NOMO-1 (cell line): ENCODE measurements at regions not wholly inside any gene's neighbourhood (a gene's known extent, or its start where the extent isn't known, plus 50 kb on each side); places are given as distances from the start of the nearest gene placed in this dataset.

Source experiments
- DNase-seq, 2 experiments: peaks; one replicate each; lab custom pipeline; 2025; ENCODE audit not compliant: unreplicated experiment in 2 of 2; lab: John Stamatoyannopoulos, UW

DNA sequence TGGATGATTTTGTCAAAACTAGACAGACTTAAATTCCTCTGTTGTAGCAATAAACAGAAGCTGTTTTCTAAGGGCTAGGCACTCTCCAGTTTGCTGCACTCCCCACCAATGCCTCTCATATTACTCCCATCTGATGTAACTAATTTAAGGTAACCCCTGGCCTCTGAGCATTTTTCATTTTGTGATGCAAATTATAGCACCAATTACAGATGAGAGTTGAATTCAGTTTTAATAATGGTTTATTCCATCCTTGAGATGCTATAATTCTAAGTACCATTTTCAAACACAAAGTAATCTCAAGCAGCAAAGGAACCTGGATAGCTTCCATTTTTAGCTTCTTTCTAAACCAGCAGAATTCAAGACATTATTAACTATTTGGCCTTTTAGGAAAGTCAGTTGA lies 280.4 kb upstream of the DAB1 start:
- DNase-seq, result no peak

DNA sequence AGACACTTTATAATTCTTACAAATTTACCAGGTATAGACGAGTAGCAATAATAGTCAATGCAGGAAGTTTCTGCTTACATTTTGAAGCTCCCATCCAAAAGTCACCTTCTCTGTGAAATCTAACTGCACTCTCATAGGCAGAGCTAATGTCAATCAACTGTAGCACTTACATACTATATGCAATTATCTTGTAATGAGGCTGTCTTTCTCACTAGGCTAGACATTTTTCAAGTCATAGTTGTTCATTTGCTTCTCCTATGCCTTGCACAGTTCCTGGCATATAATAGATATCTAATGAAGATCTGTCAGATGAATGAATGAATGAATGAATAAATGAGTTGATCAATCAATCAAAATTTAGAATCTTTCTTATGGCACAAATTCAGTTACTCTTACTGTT lies 273.0 kb upstream of the DAB1 start:
- no peak for DNase-seq

DNA sequence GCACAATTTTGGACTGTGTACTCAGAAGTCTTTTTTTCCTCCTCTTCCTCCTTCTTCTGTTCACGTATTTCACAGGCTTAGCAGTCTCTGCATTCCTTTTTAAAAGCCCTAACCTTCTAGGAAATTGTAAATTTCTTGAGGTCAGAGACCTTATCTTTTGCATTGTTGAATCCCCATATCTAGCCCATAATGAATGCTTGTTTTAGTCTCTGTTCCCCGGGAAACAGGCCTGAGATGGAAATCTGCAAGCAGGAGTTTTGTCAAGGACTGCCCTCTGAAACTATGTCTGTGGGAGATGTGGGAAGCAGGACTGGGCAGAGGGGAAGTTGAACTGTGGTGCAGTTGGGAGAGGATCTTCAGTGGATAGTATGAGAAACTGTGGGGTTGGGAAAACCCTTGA lies 272.2 kb upstream of the DAB1 start:
- no peak for DNase-seq

DNA sequence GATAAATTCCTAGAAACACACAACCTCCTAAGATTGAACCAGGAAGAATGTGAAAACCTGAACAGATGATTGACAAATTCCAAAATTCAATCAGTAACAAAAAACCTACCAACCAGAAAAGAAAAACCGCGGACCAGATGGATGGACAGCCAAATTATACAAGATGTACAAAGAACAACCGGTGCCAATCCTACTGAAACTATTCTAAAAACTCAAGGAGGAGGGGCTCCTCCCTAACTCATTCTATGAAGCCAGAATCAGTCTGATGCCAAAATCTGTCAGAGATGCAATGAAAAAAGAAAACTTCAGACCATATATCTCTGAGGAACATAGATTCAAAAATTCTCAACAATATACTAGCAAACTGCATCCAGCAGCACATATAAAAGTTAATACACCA lies 262.4 kb upstream of the DAB1 start:
- no peak for DNase-seq

DNA sequence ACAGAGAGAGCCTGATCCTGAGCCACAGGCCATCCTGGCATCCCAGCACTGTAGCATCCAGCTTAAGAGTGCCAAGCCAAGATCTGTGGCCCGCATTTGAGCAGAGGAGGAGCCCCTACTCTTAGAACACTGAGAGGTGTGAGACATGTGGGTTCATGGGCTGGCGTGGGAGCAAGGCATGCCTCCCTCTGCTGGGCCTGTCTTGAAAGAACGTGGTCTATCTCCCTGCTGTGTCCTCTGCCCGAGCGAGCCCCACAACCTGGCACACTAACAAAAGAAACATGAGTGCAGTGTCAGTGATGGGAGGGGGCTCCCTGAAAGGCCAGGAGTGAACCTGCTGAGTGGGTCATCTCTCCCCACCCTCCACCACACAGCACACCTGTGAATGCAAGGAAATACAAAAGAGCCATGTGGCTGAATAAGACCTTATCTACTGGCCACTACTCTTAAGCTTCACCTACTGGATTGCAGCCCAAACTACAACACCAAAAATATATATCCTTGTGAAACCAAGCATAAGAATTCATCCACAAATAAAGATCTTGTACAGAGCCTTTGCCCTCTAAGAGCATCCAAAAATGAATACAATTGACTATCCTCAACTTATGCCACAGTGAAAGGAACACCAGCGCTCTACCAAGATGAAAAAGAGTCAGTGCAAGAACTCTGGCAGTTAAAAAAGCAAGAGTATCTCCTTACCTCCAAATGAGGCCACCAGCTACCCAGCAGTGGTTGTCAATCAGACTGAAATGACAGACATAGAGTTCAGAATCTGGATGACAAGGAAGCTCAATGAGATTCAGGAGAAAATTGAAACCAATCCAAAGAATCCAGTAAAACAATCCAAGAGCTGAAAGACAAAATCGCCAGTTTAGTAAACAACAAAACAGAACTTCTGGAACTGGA lies 259.4 kb upstream of the DAB1 start:
- DNase-seq, result no peak

DNA sequence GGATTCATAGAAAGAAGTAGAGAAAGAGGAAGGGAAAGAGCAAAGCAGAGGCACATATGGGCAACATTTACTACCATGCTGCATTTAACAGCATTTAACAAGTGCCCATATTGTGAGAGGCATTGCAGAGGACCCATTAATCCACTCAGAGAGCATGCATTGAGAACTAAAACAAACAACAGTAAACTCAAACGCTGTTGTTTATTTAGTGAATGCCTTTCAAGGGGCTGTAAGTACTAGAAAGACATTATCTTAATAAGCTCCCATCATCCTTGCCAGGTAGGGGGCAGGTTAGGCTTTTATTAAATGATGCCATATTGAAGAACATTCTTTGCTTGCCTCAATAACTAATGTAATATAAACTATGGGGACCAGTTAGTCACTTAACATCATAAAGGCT lies 254.3 kb upstream of the DAB1 start:
- no peak for DNase-seq

DNA sequence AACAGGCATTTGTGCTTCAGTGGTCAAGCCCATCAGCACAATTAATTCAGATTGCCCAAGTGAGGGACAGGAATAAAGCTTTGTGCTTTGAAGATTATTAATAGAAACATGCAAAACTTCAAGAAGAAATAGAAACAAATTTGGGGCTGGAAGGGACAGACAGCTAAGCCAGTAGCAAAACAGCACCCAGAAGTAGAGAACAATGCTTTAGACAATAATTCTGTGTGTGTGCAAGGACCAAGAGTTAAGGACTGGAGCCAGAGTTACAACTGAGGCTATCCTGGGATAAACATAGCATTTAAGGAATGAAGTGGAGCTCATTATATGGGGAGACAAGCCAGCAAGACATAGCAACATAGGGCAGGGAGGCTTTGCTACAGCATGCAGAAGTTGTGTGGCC lies 251.9 kb upstream of the DAB1 start:
- DNase-seq, result no peak

DNA sequence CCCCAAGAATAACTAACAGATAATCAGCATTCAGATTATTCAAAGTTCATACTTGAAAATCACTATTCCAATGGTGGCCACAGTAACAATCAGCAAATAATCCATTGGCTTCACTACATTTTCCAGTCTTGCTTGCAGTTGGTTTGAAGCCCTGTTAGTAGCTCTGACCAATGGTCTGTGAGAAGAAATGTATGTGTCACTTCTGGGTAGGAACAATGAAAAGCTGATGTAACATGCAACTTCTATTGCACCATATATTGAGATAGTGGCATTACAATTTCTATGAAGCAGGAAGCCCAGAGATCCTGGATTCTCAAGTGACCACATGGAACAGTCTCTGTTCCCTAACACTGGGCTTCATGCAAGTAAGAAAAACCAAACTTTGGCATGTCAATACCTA lies 250.9 kb upstream of the DAB1 start:
- no peak for DNase-seq

DNA sequence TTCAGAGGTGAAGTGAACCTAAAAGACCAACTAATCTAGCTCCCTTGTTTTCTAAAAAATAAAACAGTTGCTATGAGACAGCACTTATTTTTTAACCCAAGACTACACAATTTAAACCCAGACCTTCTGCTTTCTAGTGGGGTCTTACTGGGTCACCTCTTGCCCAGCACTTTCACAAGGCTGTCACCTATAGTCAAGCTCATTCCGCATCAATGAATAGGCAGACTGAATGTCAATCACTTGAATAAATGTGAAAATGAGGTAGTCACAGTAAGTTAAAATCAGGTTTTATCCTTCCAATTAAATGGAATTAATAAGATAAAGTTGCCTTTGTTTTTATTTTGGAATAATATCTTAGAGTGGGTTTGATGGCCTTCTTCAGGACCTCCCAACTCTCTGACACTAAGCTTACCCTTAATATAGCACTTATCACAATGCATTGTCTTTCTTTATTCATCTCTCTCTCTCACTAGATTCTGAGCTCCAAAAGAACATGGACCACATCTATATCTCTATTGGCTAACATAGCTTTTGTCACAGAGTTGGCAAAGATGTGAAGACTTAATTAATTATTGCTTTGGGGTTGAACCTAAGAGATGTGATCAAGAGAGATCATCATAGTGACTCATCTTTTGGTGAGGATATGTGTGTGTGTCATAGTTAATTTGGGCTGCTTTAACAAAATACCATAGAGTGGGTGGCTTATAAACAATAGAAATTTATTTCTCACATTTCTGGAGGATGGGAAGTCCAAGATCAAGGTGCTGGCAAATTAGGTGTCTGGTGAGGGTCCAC lies 248.7 kb upstream of the DAB1 start:
- no peak for DNase-seq

DNA sequence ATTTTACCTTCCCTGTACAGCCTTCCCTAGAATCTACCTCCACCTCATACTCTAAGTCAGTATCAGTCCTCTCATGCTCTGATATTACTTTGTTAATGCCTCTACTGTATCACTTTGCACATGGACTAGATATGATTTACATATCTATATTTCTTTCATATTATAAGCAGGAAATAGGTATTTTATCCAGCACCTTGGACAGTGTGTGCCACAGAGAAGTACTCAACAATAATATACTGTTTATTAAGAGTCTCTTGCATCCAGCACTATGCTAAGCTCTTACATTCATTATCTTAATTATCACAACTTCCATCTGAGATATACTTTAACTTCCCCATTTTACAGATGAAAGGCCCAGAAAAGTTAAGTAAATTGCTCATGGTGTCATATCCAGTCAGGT lies 247.9 kb upstream of the DAB1 start:
- no peak for DNase-seq

DNA sequence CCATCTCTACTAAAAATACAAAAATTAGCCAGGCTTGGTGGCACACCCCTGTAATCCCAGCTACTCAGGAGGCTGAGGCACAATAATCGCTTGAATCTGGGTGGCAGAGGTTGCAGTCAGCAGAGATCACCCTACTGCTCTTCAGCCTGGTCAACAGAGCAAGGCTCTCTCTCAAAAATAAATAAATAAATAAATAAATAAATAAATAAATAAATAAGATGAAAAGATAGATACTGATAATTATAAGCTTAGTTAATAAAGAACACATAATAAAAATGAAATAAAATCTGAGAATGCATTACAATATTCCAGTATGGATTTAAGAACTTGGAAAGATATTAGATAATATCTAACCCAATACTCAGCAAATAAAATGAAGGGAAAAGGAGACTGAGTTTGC lies 235.9 kb upstream of the DAB1 start:
- DNase-seq, result no peak

DNA sequence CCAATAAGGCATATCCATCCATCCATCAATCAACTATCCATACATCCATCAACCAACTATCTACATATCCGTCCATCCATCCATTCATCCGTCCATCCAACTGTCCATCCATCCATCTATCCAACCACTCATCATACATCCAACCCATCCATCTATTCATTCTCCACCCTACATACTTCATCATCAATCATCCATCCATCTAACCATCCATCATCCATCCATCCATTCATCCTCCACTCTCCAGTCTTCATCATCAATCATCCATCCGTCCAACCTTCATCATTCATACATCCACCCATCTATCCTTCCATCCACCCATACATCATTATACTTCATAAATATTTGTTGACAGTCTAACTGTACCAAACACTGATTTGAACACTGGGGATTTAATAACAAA lies 231.3 kb upstream of the DAB1 start:
- no peak for DNase-seq

DNA sequence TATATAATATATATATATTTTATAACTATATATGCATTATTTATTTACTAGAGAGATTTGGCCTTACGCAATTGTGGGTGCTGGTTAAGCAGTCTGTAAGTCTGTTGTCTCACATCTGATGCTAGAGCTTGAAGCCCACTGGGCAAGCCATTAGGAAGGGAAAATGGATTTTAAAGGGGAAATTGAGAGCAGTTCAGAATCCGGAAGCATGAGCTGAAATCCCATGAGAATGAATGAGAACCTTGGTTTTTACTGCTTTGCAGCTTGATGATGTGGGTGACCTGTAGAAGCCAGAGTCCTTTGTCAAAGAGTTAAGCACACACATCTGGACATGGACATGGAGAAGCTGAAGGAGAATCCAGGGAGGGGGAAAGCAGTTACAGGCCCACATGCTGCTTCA lies 220.8 kb upstream of the DAB1 start:
- no peak for DNase-seq

DNA sequence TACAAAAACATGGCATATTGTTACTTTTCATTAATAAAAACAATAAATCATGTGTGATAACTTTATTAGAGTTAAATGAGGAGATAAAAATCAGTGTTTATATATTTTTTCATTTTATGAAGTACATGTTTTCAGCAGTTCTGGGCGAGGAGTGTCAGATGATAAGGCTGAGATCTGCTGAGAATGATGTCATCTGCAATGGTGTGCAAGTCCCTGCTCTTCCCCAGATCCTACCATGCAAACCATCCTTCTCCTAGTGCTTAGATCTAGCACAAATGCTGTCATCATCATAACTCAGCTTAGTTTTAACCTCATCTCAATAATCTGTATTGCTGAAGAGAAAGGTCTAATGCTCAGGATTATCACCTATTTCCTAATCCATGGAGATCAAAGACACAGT lies 214.4 kb upstream of the DAB1 start:
- DNase-seq, result no peak

DNA sequence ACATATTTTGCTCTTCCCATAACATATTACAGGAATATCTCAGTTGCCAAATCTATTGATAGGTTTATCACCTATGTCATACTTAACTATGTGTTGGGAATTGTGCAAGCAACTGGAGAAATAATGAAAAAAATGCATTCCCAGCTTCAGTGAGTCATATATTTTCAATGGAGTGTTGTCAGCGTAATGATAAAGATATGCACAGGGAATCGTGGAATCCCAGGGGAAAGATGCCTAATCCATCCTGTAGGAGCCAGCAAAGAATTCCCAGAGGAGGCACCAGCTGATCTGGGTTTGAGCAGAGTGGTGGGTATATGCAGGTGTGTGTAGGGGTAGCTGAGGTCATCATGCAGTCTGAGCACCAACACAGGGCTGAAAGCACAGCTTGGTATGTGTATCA lies 213.3 kb upstream of the DAB1 start:
- no peak for DNase-seq

DNA sequence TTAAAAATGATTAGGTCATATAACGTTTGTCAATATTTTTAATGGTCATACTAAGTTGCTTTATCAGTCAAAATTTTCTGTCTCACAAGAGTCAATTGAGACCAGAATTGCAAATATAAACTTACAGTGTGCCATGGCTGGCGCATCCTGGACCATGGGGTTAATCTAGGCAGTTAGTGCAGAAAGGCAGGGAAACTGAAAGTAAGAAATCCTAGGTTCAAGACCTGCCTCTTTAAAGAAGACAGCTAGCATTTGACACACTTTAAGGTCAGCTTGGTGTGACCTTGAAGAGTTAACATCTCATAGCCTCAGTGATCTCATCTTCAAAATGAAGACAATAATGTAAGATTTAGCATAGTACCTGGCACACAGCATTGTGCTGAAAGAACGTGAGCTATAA lies 210.0 kb upstream of the DAB1 start:
- DNase-seq, result no peak

DNA sequence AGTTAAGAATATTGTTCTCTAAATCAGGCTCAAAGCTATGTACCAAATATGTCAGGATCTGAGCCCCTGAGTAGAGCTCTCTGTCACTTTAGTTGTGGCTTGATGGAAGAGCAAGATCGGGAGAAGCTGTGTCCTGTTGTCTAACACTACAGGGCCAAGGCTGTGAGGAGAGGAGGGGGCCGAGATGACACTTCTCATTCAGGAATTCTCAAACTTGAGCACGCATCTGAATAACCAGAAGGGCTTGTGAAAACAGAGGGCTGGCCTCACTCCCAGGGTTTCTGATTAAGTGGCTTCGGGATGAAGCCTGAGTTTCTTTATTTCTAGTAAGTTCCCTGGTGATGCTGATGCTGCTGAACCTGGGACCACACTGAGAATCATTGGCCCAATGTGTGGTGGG lies 209.2 kb upstream of the DAB1 start:
- no peak for DNase-seq

DNA sequence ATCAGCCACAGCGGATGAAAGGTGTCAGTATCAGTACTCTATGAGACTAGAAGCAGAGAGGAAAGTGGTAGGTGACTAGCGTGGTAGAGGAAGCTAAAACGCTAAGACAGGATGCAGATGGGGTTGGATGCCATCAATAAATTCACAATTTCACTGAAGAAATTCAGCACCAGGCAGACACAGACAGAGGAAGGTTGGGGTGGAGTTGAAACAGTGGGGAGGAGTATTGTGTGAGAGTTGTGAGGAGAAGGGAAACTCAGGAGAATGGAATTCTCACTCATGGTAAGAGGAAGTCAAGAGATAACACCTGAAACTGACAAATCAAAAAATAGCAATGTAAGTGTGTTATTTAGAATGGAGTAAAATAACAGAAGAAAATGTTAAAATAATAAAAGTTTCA lies 208.5 kb upstream of the DAB1 start:
- no peak for DNase-seq

DNA sequence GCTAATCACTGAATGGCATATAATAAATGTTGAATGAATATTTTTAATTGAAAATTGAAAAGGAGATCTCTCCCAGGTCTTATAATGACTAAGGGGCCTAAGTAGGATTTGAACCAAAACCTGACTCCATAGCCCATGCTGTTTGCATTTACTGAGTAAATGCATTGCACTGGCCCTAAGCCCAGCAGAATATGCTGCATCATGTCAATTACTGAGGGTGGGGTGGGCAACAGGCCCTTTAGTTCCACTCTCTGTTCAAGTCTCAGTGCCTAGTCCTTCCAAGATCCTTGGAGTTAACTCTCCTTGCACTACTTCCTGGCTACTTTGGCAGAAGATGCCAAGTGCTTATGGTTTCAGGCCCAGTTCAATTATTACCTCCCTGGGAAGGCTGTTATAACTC lies 203.8 kb upstream of the DAB1 start:
- no peak for DNase-seq

DNA sequence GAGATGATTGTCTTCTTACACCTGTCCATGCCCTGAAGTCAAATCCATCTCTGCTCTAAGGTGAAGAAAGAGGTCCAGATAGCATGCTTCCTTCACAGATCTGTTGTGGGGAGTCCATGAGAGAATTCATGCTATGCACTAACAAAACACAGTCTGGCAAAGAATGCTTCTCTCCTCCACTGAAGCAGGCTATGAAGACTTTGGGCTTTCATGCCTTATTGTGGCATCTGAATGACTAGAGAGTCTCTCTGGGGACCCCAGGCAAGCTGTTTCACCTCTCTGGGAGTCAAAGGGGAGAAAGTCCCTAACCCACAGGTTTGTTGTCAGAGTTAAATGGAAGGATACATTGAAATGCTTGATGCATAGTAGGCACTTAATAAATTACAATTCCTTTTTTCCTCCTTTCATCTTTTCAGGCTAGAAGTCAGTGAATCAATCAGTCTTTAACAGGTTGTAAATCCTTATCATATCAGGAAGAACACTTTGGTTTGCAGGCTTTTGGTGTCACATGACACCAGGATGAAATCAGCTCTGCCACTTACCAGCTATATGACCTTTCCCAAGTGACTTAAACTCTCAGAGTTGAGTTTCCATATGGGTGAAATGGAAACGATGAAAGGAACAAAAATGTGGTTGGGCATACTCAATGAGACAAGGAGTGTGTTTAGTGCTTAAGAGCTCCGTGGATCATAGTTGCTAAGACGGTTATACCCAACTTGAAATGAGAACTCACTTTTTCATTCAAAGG lies 200.1 kb upstream of the DAB1 start:
- no peak for DNase-seq

DNA sequence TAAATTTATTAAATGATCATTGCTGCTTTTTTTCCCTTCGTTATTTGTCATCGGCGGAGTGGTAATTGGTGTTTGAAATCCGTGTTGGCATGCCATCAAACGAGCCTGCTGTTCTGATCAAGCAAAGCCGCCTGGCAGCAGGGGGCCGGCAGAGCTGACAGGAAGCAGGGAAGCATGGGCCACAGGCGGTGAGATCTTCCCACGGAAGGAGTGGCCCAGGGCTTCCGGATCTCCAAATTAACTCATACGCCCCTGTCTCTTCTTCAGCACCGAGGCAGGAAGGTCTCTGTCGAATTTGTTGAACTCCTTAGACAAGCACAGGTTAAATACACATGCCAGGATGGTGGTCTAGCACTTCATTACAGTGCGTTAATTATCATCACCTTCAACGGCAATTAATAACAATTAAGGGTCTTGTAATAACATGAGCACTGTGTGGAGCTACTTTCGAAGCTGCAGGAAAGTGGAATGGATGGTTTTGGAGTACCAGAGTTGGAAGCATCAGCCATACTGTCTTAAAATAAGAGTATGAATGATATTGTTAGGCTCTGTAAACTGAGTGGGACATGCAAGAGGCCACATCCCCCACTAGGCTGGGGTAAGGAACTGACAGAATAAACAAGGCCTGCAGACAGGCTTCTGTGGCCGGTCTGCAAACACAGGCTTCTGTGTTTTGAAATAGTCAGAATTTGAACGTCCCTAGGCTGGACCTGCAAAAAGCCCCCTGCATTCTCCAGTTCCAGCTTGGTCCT lies 199.4 kb upstream of the DAB1 start:
- DNase-seq, result no peak
